Stimulated activated CD4-positive, alpha-beta T cell treated with anti-CD3 and anti-CD28 coated beads, TNF-alpha, amount 100 ng/mL, for 48 hours (primary cell): ENCODE measurements at regions not wholly inside any gene's neighbourhood (a gene's known extent, or its start where the extent isn't known, plus 50 kb on each side); places are given as distances from the start of the nearest gene placed in this dataset.

ENCODE experiments used
- DNase-seq, 3 donors: peaks; one replicate each; pipeline ENCODE4 v3.0.0-alpha.2; 2020; ENCODE audit warnings: low read depth in 3 of 3

DNA sequence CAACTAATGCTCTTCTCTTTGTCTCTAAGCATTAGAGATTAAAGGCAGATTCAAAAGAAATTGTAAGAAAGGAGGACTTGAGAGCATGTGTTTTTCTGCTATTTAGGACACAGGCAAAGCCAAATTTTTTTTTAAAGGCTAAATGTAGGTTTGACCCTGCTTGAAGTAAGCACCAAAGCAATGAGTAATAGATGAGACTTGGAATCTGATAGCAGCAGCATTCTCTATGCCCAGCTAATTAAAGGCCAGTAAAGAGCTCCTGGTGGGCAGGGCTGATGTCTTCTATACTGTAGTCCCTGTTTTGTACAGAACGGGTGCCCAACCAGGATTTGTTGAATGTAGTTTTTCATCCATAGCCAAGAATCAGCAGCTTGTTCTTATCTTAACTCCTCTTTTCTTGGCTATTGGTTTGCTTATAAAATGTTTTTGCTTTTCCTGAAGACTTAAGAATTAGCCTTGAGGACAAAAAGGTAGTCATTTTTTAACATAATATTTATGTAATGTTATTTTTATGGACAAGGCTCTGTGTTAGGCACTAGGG is 179.6 kb downstream of the LMO4 start:
- DNase-seq: no peak

DNA sequence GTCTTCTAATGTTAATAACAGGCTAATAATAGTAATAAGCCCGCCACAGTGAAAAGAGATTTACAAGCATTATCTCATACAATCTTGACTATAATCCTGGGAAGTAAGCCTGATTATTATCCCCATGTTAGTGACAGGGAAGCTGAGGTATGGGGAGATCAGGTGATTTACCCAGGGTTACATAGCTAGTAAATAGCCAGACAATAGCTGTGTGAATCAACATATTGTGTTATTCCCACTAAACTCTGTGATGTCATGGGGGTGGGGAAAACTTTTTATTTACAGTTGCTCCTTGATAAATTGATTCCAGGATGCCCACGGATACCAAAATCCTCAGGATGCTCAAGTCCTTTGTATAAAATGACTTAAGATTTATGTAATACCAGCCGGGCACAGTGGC is 181.9 kb downstream of the LMO4 start:
- DNase-seq: no peak

DNA sequence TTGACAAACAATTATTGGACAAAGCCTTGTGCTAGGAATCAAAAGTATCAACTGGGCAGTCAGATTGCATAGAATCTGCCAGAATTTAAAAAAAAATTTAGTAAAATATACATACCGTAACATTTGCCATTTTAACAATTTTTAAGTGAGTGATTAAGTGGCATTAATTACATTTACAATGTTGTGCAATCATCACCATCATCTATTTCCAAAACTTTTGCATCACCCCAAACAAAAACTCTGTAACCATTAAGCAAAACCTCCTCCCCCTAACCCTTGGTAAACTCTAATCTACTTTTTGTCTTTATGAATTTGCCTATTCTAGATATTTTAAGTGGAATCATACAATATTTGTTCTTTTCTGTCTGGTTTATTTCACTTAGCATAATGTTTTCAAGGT is 182.8 kb downstream of the LMO4 start:
- no peak for DNase-seq

DNA sequence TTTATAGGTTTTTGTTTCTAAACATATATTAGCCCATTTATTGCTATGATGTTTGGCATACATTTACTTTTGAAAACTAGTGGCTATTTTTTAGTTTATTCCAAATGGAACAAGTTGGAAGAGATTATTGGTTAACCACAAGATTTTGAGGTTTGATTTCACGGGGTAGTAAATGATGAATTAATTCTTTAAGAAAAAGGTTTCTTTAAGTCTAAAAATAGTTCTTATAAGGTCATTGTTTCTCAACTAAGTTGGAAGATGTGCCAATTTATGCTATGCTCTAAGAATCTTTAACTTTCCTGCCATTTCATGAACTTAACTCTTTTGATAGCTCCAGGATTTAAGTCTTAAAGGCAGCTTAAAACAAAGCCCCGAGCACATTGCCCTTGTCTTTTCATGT is 183.8 kb downstream of the LMO4 start:
- DNase-seq: no peak

DNA sequence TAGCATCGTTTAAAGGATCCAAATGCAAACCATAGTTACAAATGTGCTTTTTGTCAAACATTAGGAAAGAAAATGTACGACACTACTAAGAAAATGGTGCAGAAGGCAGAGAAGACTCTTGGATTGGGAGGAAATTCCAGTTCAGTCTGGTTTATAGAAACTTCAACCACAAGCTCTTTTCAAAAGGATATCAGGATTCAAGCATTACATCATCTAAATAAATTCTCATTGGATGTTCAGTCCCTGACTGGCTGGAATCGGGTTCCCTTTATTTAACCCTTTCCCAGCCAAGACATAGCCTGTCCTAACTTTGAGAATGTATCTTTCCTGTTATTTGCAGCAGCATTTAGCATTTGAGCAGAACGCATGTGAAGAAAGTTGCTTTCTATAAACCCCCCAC is 184.6 kb downstream of the LMO4 start:
- DNase-seq: no peak

DNA sequence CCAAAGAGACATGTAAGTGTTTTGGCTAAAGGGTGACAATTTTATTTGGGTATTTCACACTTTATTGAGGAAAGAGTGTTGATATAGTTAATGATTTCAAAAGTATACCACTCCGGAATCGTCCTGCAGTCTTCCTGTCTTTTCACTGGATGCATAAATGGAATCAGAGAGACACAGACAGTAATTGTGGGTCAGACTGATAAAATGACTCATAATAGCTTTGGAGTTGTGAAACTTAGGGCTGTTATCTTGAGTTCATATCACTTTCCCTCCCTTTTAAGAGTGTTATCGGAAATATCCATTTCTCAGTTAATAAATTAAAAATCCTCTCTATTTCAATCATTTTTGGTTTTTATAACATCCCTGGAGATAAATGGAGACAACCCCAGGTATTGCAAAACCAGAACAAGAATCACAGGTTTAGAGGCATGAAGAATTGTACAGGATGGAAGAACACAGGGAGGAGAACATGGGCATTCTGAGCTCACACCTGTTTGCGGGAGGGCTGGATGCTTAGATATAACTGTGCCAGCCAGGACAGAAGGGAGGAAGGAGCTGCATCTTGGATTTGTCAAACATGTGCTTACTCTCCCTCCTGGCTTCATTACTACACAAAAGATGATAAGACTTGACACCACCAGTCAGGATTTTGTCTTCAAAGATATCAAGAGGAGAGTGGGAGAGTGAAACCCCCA is 185.4 kb downstream of the LMO4 start:
- no peak for DNase-seq

DNA sequence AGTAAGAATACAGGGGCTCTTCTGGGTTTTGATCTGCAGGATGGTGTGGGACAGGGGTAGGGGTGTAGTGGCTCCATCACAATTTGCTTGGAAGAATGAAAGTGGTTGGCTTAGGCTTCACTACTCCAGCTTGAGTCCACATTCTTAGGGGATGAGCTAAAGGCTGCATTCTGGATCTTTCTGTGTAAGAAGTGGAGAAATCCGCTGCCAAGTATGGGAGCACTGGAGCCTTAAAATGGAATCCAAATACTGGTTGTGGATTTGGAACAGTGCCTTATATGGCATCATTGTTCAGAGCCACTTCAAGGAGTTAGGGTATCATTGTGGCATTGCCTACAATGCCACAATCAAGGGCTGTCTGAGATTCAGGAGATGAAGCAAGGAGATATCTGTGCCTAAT is 187.1 kb downstream of the LMO4 start:
- no peak for DNase-seq

DNA sequence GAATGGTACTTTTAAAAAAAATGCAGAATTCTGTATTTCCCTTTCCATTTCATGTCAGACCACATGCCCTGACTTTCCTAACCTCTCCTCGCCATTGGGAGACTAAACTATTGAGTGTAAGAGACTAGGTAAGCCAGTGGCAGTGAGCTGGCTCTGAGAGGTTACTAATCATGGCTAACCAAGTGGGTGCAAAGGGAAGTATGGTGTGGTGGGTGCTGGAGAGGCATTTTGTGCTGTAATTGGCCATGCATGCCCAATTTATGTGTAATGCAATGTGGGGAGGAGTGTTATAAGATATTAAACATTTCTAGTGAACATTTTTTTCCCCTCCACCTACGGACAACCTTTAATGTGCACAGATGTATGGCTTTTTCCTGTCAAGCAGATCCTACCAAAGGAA is 190.1 kb downstream of the LMO4 start:
- no peak for DNase-seq

DNA sequence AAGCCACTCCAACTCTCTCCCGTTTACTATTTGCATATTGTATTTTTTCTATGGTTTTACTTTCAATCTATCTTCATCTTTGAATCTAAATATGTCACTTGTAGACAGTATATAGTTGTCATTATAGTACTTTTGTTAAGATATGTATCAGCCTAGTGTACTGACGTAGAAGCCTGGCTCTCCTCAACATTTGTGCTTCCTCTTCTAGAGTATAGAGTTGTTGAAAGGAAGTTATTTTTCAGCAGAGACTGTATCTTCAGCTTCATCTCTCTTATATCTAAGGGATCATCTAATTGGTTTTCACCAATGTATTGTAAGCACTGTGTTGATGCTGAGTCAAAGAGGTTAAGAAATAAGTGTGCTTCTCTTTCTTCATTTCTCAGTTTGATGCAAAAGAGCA is 192.8 kb downstream of the LMO4 start:
- no peak for DNase-seq

DNA sequence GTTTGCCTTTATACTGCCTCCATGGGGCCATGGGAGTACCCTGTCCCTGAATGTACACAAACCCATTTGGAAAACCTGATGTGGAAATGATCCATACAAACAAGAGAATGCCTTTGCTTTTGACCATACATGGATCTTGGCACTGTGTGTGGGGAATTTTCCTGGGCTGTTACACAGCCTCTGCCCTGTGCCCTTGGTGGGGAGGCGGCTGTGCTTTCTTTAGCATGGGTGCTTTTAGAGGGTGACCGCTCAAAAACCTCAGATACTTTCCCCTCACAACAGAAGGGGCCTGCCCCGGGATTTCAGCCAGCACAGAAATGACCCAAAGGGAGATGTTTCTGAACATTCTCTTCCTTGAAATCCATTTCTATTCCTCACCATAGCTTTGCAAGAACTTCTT is 194.8 kb downstream of the LMO4 start:
- no peak for DNase-seq

DNA sequence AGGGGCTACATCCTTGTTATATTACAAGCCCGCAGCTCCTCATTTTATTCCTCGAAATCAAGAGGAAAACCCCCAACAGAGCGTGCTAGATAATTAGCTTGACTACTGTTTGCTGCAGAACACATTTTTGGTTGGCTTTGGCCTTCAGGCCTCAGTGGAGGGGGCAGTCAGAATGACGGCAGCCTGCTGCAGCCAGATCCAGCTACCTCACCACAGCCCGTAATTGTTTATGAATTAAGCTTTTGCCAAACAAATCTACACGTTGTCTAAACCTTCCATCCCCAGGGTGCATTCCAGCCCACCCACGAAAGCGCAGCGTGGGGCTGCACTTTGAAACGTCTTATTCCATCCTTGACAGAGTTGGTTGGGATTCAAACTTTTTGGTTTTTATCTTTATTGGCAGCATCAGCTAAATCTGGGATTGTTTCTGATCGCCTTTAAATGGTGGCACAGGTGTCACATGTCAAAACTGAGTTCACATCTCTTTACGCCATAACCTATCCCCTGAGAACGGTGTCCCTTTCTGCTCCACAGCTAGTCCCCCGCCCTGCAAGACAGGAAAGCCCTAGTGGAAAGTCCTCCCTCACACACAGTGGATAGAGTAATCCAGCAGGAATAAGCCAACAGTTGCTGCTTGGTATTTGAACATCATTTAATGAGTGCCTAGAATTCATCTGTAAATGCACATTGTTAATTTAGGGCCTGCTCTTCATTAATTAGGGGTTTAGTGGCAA is 195.5 kb downstream of the LMO4 start:
- DNase-seq: no peak

DNA sequence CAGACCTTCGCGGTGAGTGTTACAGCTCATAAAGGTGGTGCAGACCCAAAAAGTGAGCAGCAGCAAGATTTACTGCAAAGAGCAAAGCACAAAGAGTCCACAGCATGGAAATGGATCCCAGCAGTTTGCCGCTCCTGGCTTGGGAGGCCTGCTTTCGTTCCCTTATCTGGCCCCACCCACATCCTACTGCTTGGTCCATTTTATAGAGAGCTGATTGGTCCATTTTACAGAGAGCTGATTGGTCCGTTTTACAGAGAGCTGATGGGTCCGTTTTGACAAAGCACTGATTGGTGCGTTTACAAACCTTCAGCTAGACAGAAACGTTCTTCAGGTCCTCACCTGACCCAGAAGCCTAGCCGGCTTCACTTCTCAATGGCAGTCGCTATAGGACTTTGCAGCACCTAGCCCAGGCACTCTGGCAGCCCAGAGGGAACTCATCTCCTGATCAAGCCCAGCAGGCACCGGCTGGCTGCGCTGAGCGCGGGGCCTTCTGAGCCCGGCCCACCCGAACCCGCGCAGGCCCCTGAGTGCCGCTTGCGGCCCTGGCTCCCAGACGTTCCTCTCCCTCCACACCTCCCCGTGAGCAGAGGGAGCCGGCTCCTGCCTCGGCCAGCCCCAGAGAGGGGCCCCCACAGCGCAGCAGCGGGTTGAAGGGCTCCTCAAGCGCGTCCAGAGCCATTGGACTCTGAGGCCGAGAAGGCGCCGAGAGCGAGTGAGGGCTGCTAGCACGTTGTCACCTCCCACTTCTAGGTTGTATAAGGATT is 200.3 kb downstream of the LMO4 start:
- DNase-seq: no peak

DNA sequence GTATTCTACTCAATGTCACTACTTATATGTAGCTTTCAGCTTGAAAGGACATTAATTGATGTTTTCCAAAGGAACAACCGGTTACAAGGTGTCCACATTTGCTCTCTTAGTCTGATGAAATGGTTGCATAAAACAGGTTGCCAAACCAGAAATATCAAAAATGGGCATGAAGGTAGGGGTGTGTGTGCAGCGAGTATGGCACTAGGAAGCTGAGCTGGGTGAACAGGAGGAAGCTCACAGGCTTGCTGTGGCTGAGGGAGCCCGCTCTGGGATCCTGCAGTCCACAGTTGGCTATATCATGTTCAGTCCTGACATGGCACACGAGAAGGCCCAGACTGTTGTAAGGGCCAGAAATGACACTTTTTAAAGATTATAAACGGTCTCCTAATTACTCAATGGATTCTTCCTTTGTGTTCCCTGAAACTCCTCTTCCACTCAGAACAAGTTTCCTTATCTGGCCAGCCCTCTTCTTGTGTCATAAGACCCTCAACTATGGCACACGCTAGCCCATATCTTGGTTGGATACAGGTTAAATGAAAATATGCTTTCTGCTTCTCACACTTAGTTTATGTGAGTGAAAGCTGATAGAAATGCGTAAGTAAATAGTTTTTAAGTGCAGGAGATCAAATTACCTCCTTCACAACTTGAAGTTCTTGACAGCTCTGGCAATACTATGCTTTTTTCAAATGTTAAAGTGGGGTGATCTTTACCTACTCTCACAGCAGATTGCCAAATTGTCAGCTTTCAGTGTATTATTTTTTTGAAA is 201.5 kb downstream of the LMO4 start:
- no peak for DNase-seq

DNA sequence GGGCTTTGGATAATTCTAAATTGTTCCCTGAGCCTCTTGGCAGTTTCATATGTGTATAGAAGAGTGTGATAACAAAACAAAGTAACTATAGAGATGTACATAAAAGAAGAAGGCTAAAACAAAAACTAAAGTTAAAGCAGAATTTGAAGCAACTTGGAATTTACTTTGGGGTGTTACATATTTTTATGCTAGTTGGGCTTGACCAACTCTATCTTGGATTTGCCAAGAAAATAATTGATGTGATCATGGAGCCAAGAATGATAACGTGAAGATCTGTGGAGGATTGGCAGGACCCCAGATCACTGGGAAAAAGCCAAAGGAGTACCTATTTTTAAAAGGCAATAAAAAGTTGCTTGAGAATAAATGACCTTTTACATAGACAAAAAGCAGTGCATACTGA is 206.9 kb downstream of the LMO4 start:
- DNase-seq: no peak

DNA sequence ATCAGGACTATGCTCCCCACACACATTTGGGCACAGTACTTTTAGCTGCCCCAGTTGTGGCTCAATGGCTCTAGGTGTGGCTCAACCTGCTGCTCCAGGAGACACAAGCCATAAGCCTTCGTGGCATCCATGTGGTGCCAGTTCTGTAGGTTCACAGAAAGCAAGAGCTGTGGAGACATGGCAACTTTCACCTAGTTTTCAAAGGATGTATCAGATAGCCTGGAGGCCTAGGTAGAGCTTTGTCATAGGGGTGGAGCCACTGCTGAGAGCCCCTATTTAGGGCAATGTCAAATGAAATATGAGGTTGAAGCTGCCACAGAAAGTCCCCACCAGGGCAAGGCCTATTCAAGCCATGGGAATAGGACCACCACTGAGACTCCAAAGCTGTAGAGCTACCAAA is 210.5 kb downstream of the LMO4 start:
- DNase-seq: no peak

DNA sequence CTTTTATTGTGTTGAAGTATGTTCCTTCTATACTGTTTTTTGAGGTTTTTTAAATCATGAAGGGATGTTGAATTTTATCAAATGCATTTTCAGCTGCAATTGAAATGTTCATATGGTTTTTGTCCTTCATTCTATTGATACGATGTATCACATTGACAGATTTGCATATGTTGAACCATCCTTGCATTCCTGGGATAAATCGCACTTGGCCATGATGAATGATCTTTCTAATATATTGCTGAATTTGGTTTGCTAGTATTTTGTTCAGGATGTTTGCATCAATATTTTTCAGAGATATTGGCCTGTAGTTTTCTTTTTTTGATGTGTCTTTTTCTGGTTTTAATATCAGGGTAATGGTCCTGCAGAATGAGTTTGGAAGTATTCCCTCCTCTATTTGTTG is 214.0 kb downstream of the LMO4 start:
- no peak for DNase-seq

DNA sequence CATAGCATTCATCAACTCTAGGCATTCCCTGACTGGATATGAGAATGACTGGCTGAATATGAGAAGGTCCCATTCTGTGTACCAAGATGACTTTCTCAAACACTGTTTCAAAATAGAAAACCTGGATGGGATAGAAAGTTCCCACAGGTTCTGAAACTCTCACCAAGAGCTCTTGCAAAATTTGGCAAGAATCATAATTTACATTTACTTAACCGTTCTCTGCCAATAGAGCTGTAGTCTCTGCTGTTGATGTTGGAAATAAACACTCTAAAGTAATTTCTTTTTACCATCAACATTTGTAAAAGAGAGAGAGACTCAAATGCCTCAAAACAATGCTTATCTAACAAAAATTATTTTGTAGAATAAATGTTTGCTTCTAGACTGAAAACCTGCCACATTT is 221.1 kb downstream of the LMO4 start:
- no peak for DNase-seq

DNA sequence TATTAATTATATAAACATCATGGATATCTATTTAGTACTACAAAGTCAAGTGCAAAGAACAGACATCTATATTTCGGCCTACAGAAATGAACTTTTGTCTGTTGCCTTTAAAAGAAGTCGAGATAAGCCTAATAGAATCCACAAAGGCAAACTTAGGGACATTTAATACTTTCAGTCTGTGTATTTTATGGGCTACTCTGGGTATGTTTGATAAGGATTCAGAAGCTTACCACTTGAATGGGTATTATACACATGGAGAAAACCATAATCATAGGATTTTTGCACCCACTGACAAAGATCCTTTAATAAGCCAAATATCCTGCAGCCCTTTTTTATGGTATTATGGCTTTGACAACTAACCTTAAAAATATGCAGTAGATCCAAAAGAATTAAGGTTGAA is 224.8 kb downstream of the LMO4 start:
- no peak for DNase-seq

DNA sequence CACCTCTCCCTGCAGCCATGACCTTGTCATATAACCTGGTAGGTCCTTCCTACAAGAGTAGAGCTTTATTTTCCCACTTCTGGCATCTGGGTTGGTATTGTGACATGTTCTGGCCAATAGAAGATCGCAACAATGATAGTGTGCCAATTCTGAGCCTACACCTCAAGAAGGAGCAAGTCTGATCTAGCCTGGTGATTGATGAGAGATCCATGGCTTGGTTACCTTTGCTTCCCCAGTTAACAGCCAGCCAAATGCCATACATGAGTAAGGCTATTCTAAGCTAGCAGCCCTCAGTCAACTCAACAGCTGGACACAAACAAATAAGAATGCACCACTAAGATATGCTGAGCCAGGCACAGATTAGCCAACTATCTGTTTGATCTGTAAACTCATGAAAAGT is 226.7 kb downstream of the LMO4 start:
- DNase-seq: no peak

DNA sequence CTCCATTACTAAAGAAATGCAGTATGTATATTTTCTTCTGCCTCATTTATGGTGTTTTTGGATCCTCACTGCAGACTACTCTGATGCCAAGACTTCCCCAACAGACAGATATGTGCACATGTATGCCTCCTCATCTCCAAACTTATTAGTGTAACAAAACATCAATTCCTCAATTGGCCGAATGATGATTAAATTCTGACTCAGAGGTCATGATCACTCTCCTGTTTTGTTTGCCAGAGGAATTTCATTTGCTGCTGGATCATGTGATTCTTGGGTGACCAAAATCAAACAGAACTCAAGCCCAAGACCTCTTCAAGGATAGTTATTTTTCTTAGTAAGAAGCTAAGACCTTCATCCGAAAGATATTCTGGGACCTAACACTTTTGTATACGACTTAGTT is 227.6 kb downstream of the LMO4 start:
- DNase-seq: no peak

DNA sequence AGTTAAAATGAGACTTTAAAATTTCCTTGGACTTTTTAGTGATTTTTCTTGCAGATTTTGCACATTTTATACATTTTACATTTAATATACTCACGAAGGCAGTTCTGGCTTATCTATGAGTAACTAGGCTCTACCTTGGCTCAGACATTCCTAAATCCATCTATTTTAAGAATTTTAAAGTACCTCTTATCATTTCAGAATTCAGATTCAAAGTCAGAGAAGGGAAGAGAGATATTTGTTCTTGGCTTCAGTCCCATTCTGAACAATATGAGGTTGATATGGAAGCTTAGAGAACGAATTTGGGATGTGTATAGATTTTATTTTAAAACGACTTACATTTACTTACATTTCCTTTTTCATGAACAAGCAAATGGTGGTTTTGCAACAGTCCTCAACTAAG is 230.2 kb downstream of the LMO4 start:
- no peak for DNase-seq

DNA sequence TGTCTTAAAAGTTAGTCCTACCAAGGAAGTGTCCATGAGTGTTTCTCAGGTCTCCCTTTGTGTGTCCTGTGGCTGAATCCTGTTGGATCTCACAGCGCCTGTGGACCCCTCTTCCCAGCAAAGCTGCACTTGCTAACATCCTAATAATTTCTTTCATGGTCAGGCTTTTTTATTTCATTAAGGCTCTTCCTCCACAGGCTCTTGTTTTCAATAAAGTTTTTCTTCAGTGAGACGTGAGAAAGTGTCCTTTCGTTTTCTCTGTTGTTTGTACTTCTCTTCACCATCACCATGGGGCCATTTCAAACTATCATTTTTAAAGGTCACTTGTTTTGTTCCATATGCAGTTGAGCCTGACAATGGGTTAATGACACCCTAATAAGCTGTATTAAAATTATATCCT is 231.5 kb downstream of the LMO4 start:
- DNase-seq: no peak
